ENCODE measurements at regions not wholly inside any gene's neighbourhood (a gene's known extent, or its start where the extent isn't known, plus 50 kb on each side); places are given as distances from the start of the nearest gene placed in this dataset.
"Not testable (repeated sequence)": the region's sequence is repeated elsewhere in the genome, so short reads cannot be mapped to it uniquely, and the experiment has no call there.

DNA sequence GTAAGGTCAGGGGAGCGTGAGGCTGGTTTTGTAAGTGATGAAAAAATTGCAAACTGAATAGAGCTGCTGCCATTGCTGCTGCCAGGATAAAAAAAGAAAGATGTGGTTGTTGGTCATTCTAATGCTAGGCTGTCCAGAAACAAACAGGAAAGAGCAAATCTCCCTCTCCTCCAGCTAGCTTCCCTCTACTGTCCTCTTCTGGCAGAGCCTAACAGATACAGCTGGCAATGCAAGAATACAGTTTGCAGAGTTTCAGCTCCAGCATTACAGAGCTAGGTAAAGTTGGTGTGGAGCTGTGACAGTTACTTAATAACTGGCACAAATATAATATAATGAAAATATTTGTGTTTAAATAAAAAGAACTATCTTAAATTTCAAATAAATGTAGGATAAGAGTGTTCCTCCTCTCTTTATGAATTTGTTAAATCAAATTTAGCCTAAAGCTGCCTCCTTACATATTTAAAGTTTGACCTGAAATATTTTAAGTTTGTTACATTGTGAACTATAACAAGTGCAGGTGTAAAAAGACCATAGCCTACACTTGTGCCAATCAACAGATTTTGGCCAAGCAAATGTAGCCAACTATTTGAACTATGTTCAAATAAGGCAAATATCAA, 407.7 kb downstream of the SH2D4B start:
- peak in 8 of 56 donors; percentile 2 to 12 (median 5) for DNase-seq

- no peak for DNase-seq
Observed at GRCh38 chr10:80946073-80946472, 408.4 kb downstream of the SH2D4B start.

GRCh38 chr10:80946957-80947726, 409.4 kb downstream of the SH2D4B start:
- DNase-seq, result no peak

DNA sequence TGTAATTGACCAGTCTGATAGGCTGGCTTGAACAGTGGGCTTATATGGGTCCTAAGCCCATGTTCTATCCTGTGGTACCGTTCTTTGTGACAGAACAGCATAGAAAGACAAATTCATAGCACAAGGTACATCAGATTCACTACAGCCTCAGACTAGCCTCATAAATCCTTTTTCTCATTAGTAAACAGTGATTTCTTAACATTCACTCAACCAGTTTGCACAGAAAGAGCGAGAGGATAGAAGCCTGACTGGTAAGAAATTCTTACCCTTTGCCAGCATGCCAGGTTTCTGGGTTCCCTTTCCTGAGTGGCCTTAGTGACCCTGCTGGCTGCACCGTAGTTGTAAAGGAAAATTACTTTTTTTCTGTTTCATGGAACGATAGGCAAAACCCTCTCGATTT, 412.1 kb downstream of the SH2D4B start:
- DNase-seq, result no peak

DNA sequence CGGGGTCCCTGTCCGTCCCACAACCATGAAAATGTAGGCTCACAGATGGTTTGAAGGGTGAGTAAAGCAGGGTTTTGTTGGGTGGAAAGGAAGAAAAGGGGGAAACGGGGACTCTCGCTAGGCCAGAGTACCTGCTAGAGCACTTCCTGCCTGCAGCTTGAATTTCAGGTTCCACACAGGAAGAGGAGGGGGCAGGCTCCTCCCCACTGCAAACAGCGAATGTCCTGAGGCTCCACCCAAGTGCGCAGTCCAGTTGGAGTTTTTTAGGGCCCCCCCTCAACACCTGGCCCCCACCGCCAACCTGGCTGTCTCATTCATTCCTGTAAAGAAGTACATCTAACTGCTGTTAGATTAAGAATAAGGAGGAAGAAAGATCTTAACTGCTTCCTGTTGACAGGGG, 414.7 kb downstream of the SH2D4B start:
- no peak for DNase-seq

GRCh38 chr10:80957161-80957560, 419.5 kb downstream of the SH2D4B start:
- no peak for DNase-seq

GRCh38 chr10:80964179-80964578, 426.5 kb downstream of the SH2D4B start:
- no peak for DNase-seq

- no peak for DNase-seq
Observed at GRCh38 chr10:80964955-80965614, 427.4 kb downstream of the SH2D4B start.

GRCh38 chr10:80966326-80966986, 428.8 kb downstream of the SH2D4B start:
- DNase-seq, result no peak

DNA sequence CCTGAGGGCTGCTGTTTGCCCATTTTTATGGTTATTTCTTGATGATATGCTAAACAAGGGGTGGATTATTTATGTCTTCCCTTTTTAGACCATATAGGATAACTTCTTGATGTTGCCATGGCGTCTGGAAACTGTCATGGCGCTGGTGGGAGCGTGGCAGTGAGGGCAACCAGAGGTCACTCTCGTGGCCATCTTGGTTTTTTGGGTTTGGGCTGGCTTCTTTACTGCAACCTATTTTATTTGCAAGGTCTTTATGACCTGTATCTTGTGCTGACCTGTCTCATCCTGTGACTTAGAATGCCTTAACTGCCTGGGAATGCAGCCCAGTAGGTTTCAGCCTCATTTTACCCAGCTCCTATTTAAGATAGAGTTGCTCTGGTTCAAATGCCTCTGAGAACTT, 429.7 kb downstream of the SH2D4B start:
- DNase-seq, result not testable (repeated sequence)

GRCh38 chr10:80968903-80969302, 431.2 kb downstream of the SH2D4B start:
- DNase-seq, result no peak

GRCh38 chr10:80971461-80971860, 433.8 kb downstream of the SH2D4B start:
- DNase-seq, result no peak

DNA sequence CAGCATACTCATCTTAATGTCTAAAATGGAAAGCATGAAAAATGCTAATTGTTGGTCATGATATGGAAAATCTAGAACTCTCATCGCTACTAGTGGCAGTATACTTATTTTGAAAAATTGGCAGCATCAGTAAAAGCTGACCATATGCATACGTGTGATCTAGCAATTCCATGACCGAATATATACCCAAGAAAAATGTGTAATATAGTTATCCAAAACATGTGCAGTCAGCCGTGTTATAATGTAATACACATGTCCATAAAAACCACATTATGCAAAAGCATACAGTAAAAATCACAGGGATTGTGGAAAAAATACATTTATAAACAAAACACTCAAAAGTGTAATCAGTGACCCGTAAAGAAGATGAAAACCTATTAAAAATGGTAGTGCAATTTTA, 439.0 kb downstream of the SH2D4B start:
- no peak for DNase-seq

DNA sequence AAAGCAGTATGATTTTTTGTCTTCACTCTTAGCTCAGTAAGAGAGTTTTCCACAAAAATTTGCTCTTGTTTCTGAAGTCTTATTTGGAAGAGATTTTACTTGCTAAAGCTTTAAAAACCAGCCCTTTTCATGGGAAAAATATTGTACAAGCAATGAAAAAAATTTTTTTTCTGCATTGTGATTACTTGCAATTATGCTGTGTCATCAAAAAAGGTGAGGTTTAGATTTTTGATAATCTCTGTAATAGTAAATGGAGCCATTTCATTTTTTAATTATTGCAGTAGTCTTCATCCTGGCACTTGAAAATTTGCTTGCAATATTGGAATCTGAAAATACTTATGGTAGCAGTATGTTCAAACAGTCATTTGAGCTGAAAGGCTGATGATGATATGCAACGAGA, 447.4 kb downstream of the SH2D4B start:
- no peak for DNase-seq

GRCh38 chr10:80986596-80986995, 448.9 kb downstream of the SH2D4B start:
- no peak for DNase-seq

DNA sequence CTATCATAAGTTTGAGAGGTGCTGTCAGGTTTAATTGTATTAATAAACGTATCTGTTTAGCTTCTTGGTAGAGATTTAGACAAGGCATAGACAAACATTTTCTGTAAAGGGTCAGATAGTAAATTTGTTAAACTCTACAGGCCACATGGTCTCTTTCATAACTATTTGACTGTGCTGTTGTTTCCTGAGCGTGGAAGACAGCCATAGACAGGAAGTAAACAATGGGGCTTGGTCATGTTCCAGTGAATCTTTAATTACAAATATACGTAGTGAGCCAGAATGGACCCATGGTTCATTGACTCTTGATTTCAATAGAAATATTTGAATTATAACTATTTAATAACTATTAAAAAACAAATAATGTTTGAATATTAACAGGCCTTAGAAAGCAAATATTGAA, 451.1 kb downstream of the SH2D4B start:
- DNase-seq, result no peak

- no peak for DNase-seq
Observed at GRCh38 chr10:80996615-80997193, 459.0 kb downstream of the SH2D4B start.

DNA sequence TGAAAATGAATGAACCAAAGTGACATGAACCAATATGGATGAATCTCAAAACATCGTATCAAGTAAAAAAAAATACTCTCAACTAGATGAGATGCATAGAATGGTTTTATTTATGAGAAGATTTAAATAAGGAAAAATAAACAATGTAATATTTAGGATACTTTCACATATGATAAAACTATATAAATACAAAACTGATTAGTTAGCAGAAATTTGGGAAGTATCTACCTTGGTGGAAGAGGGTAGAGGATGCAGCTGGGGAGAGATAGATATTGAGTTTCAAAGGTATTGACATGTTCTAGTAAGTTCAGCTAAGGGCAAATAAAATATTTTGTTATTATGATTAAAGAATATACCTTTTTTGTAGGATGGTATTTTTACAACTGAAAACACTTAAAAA, 463.1 kb downstream of the SH2D4B start:
- no peak for DNase-seq

DNA sequence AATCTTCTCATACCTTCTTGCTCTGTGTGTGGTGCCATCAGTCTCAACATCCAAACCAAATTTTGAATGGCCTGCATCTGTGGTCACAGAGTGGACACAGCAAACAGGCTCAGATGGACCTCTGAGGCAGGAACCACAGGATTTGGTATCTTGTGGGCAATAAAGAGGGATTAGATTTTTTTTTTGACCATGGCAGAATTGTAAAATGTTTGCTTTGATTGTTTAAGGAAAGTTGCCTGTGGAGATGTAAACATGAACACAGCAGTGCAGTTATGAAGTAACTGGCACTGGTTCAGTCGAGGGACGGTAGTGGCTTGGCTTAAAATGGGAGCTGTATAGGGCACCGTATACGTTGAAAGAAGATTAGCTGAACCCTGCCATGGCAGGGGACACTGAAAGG, 464.7 kb downstream of the SH2D4B start:
- DNase-seq, result no peak

- DNase-seq, result no peak
Observed at GRCh38 chr10:81007872-81008271, 470.2 kb downstream of the SH2D4B start.

DNA sequence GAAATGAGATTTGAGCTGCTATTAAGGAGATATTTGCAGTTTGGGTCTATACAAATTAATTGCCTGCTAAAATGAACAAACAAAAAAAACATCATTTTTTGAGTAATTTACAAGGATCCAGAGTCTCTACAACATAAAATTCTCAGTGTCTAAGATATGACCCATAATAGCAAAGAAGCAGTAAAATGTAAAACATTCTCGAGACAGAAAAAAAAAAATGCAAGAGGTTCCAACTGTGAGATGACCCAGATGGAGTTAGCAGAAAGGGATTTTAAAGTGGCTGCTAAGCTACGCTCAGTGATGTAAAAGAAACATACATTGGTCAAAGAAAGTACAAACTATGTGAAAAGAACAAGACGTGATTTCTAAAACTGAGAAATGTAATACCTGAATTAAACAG, 471.0 kb downstream of the SH2D4B start:
- no peak for DNase-seq

- no peak for DNase-seq
Observed at GRCh38 chr10:81009296-81009695, 471.6 kb downstream of the SH2D4B start.
